IMR-90 (cell line): ENCODE measurements at regions not wholly inside any gene's neighbourhood (a gene's known extent, or its start where the extent isn't known, plus 50 kb on each side); places are given as distances from the start of the nearest gene placed in this dataset.

ENCODE experiments used
- ATAC-seq: fragments of 200-7000 bp; cut with Tn5 transposase; 2 replicates; pipeline ENCODE4 v1.9.1; 2020; ENCODE audit warnings: low read depth, mild to moderate bottlenecking, moderate library complexity
- BruUV-seq: library from RNA; stranded (reverse); fragments of 400-500 nt; replicated peaks from 2 replicates; lab custom pipeline; 2021; lab: Mats Ljungman, UMichigan
- CTCF ChIA-PET: fragments of 300-600 bp; formaldehyde crosslinking; extraction: SDS; loops from one replicate; lab custom pipeline; 2021; ENCODE audit warnings: antibody characterized with exemption; lab: Yijun Ruan, JAX
- POLR2A ChIA-PET: fragments of 300-600 bp; sonication (Branson Sonifier 250); formaldehyde crosslinking; loops from one replicate; lab custom pipeline; 2022; ENCODE audit warnings: antibody characterized with exemption; ENCODE audit not compliant: unreplicated experiment; lab: Charles Lee
- DNase-seq: peaks from one replicate; pipeline ENCODE4 v3.0.0; 2013
- H2AFZ ChIP-seq: replicated peaks from 2 replicates; pipeline ENCODE3; 2013; ENCODE audit warnings: low read length, mild to moderate bottlenecking; ENCODE audit not compliant: poor library complexity
- H2AK5ac ChIP-seq: 2 replicates; pipeline ENCODE4 v1.6.1; 2013; ENCODE audit warnings: low read depth, low read length, inconsistent platforms
- H2AK9ac ChIP-seq: replicated peaks from 2 replicates; pipeline ENCODE3; 2013; ENCODE audit warnings: mild to moderate bottlenecking, low read depth, low read length, moderate library complexity; ENCODE audit not compliant: poor library complexity
- H2BK120ac ChIP-seq: 2 replicates; pipeline ENCODE4 v1.6.1; 2013; ENCODE audit warnings: low read depth, low read length, inconsistent platforms
- H2BK15ac ChIP-seq: 3 replicates; pipeline ENCODE4 v1.6.1; 2013; ENCODE audit warnings: low read depth, low read length, inconsistent platforms
- H2BK20ac ChIP-seq: 2 replicates; pipeline ENCODE4 v1.6.1; 2013; ENCODE audit warnings: low read depth, mild to moderate bottlenecking, inconsistent platforms, low read length, moderate library complexity
- H2BK5ac ChIP-seq: 2 replicates; pipeline ENCODE4 v1.6.1; 2013; ENCODE audit warnings: mild to moderate bottlenecking, low read depth, low read length, inconsistent platforms; ENCODE audit not compliant: poor library complexity, severe bottlenecking
- H3K14ac ChIP-seq: replicated peaks from 2 replicates; pipeline ENCODE4 v1.6.1; 2013; ENCODE audit warnings: low read depth, low read length, inconsistent platforms
- H3K18ac ChIP-seq: 2 replicates; pipeline ENCODE4 v1.6.1; 2013; ENCODE audit warnings: low read depth, low read length, control low read depth
- H3K23ac ChIP-seq: 2 replicates; pipeline ENCODE4 v1.6.1; 2013; ENCODE audit warnings: low read depth, low read length, inconsistent platforms
- H3K27ac ChIP-seq: 2 replicates; pipeline ENCODE4 v1.5.1; 2013; ENCODE audit warnings: mild to moderate bottlenecking, control low read depth, low read length; ENCODE audit not compliant: insufficient read depth
- H3K27me3 ChIP-seq: 2 replicates; pipeline ENCODE4 v1.6.1; 2013; ENCODE audit warnings: low read length; ENCODE audit not compliant: control insufficient read depth, insufficient read depth
- H3K36me3 ChIP-seq: 2 replicates; pipeline ENCODE4 v1.6.1; 2013; ENCODE audit warnings: low read length, mixed read lengths; ENCODE audit not compliant: control insufficient read depth, insufficient read depth
- H3K4ac ChIP-seq: 2 replicates; pipeline ENCODE4 v1.6.1; 2013; ENCODE audit warnings: low read depth, low read length, inconsistent platforms
- H3K4me1 ChIP-seq: 2 replicates; pipeline ENCODE4 v1.6.1; 2013; ENCODE audit warnings: low read length, mixed read lengths; ENCODE audit not compliant: control insufficient read depth, insufficient read depth
- H3K4me2 ChIP-seq: 2 replicates; pipeline ENCODE4 v1.6.1; 2013; ENCODE audit warnings: low read depth, mild to moderate bottlenecking, control low read depth, low read length, moderate library complexity
- H3K4me3 ChIP-seq: 2 replicates; pipeline ENCODE4 v1.5.1; 2013; ENCODE audit warnings: low read depth, mild to moderate bottlenecking, control low read depth, low read length, moderate library complexity; ENCODE audit not compliant: insufficient read depth
- H3K56ac ChIP-seq: 2 replicates; pipeline ENCODE4 v1.6.1; 2013; ENCODE audit warnings: low read length, inconsistent platforms; ENCODE audit not compliant: insufficient read depth; ENCODE audit errors: extremely low read depth
- H3K79me1 ChIP-seq, 2 experiments: 2 replicates each; pipeline ENCODE4 v1.6.1; 2013; ENCODE audit warnings: low read length in 2 of 2, inconsistent platforms in 1 of 2, low read depth in 1 of 2
- H3K9ac ChIP-seq: 2 replicates; pipeline ENCODE4 v1.6.1; 2013; ENCODE audit warnings: low read depth, low read length, control low read depth
- H3K9me1 ChIP-seq: 2 replicates; pipeline ENCODE4 v1.6.1; 2013; ENCODE audit warnings: low read length, inconsistent platforms; ENCODE audit not compliant: insufficient read depth
- H3K9me3 ChIP-seq: 2 replicates; pipeline ENCODE4 v1.6.1; 2013; ENCODE audit warnings: low read length; ENCODE audit not compliant: control insufficient read depth, insufficient read depth
- H4K20me1 ChIP-seq: 2 replicates; pipeline ENCODE4 v1.6.1; 2013; ENCODE audit warnings: low read length, inconsistent platforms; ENCODE audit not compliant: insufficient read depth
- H4K5ac ChIP-seq: 2 replicates; pipeline ENCODE4 v1.6.1; 2013; ENCODE audit warnings: mild to moderate bottlenecking, low read depth, low read length, control low read depth
- H4K8ac ChIP-seq, 2 experiments: 2 replicates each; pipeline ENCODE4 v1.6.1; 2013; ENCODE audit warnings: low read depth in 2 of 2, low read length in 2 of 2, control low read depth in 1 of 2, inconsistent platforms in 1 of 2
- H4K91ac ChIP-seq: 2 replicates; pipeline ENCODE4 v1.6.1; 2013; ENCODE audit warnings: low read depth, low read length, inconsistent platforms; ENCODE audit not compliant: insufficient read depth
- CEBPB ChIP-seq: IDR thresholded peaks from 2 replicates; pipeline ENCODE4 v1.6.1; 2012; ENCODE audit warnings: low read depth, low read length, improper control_type of control experiment
- MAFK ChIP-seq: IDR thresholded peaks from 2 replicates; pipeline ENCODE4 v1.6.1; 2012; ENCODE audit warnings: low read depth, low read length, improper control_type of control experiment
- WGBS, 2 experiments: methylation state at CpG; one replicate each; pipeline versions ENCODE4 v1.1.5 to v1.1.7; 2013; ENCODE audit warnings: missing lambda C conversion rate in 2 of 2; ENCODE audit not compliant: insufficient read length in 1 of 2; ENCODE audit errors: extremely low coverage in 2 of 2; 5-methylcytosine and 5-hydroxymethylcytosine counted together
- dilution Hi-C: fragments of 300-500 bp; cut with HindIII; formaldehyde crosslinking; loops from one replicate; pipeline ENCODE4 v1.14.3; 2018; ENCODE audit warnings: low sequenced_read_pairs; ENCODE audit not compliant: unreplicated experiment
- in situ Hi-C: fragments of 300-500 bp; cut with MboI; formaldehyde crosslinking; loops from 3 replicates; pipeline ENCODE4 v1.14.3; 2019; ENCODE audit warnings: low sequenced_read_pairs, inconsistent platforms, mixed read lengths
- intact Hi-C: fragments of 100-400 bp; cut with micrococcal nuclease; formaldehyde crosslinking; loops from 2 replicates; pipeline ENCODE4 v1.10.0; 2022

DNA sequence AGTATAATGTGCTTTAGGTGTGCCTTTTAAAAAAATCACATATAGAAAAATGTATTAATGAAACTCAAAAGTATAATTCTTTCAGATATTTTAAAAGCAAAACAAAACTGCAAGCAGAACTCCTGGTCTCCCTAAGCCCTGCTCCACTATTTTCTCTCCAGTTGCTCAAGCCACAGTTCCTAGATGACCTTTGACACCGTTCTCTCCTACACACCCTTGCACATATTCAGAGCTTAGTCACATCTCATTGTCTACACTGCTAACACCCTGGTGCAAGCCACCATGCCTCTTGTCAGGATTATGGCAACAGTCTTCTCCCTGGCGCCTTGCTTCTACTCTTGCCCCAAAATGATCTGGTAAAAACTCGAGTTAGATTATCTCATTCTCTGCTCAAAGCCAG, 50.2 kb upstream of the ROR1 start:
- DNase-seq (no peak), ATAC-seq (no peak; the same call in 1 of the 2 replicates)
- in situ Hi-C loops (no loop called here), dilution Hi-C loops (no loop called here), intact Hi-C loops (no loop called here)
- Histone ChIP-seq H3K9me3 (no peaks in the 10 kb centered on the region), H2AFZ (no peak overlapping the region), H4K5ac (no peak overlapping the region), H3K14ac (0 out of 2 replicates have a peak overlapping the region, but pooled peaks have one; percentile 44), H3K4me2 (no peak overlapping the region), H3K56ac (no peak overlapping the region), H4K8ac (no peak overlapping the region), H2BK15ac (no peak overlapping the region), H3K4me1 (peaks cover 5% of the 10 kb centered on the region), H2AK9ac (no peak overlapping the region), H3K23ac (no peak overlapping the region), H3K36me3 (no peaks in the 10 kb centered on the region), H4K91ac (no peak overlapping the region), H2BK20ac (no peak overlapping the region), H3K18ac (no peak overlapping the region), H3K4me3 (no peak overlapping the region), H3K9ac (no peak overlapping the region), H3K4ac (no peak overlapping the region), H3K27me3 (no peaks in the 10 kb centered on the region; the same call in 1 of the 2 replicates), H2BK120ac (no peak overlapping the region), H4K20me1 (no peaks in the 10 kb centered on the region), H2BK5ac (no peak overlapping the region), H3K27ac (no peak overlapping the region), H3K9me1 (no peaks in the 10 kb centered on the region; the same call in 1 of the 2 replicates), H2AK5ac (no peak overlapping the region), H3K79me1 (no peaks in the 10 kb centered on the region)
- no TSS peak for BruUV-seq
- 0 out of 2 replicates have a peak, but pooled peaks have one; percentile 15 for TF ChIP-seq CEBPB
- TF ChIP-seq MAFK, result no peak
- WGBS, 2 experiments, result 69% methylated on average over 3 of the region's 3 CpGs; no CpG with 5 or more reads in 1 of the 2 experiments
- ChIA-PET POLR2A (no interaction called here), CTCF (no interaction called here)
